MM.1S (cell line): ENCODE measurements at regions not wholly inside any gene's neighbourhood (a gene's known extent, or its start where the extent isn't known, plus 50 kb on each side); places are given as distances from the start of the nearest gene placed in this dataset.

Experiments
- DNase-seq: peaks from one replicate; pipeline ENCODE4 v3.0.0-alpha.2; 2015
- H2AFZ ChIP-seq: fragments of 300-600 bp; sonication (generic); 2 replicates; pipeline ENCODE4 v1.6.0; 2016; ENCODE audit warnings: antibody characterized with exemption, low read length
- H3F3A ChIP-seq: fragments of 300-600 bp; sonication (generic); 2 replicates; pipeline ENCODE4 v1.6.1; 2016; ENCODE audit warnings: mild to moderate bottlenecking, antibody characterized with exemption, low read length, moderate library complexity, mixed read lengths; ENCODE audit not compliant: insufficient read depth
- H3K27ac ChIP-seq: fragments of 300-600 bp; sonication (generic); 2 replicates; pipeline ENCODE4 v1.5.1; 2016; ENCODE audit warnings: mild to moderate bottlenecking, low read length
- H3K27me3 ChIP-seq: fragments of 300-600 bp; sonication (generic); replicated peaks from 2 replicates; pipeline ENCODE4 v1.6.0; 2016; ENCODE audit warnings: low read length; ENCODE audit not compliant: insufficient read depth
- H3K36me3 ChIP-seq: fragments of 300-600 bp; sonication (generic); replicated peaks from 2 replicates; pipeline ENCODE4 v1.6.1; 2016; ENCODE audit warnings: mild to moderate bottlenecking, low read length, mixed read lengths; ENCODE audit not compliant: insufficient read depth
- H3K4me1 ChIP-seq: fragments of 300-600 bp; sonication (generic); 2 replicates; pipeline ENCODE4 v1.6.1; 2016; ENCODE audit warnings: low read length, mixed read lengths
- H3K4me2 ChIP-seq: fragments of 300-600 bp; sonication (generic); 2 replicates; pipeline ENCODE4 v1.6.0; 2016; ENCODE audit warnings: low read depth, low read length
- H3K4me3 ChIP-seq: fragments of 300-600 bp; sonication (generic); 2 replicates; pipeline ENCODE4 v1.5.1; 2016; ENCODE audit warnings: low read length, mixed read lengths
- H3K79me2 ChIP-seq: fragments of 300-600 bp; sonication (generic); 2 replicates; pipeline ENCODE4 v1.6.1; 2016; ENCODE audit warnings: mixed run types, low read length, mixed read lengths
- H3K9ac ChIP-seq: fragments of 300-600 bp; sonication (generic); 2 replicates; pipeline ENCODE4 v1.6.1; 2016; ENCODE audit warnings: low read length, mixed read lengths
- H3K9me2 ChIP-seq: fragments of 300-600 bp; sonication (generic); replicated peaks from 2 replicates; pipeline ENCODE4 v1.6.1; 2016; ENCODE audit warnings: mild to moderate bottlenecking, low read length, mixed read lengths; ENCODE audit not compliant: insufficient read depth
- H3K9me3 ChIP-seq: fragments of 300-600 bp; sonication (generic); replicated peaks from 2 replicates; pipeline ENCODE4 v1.6.1; 2016; ENCODE audit warnings: mild to moderate bottlenecking, low read length, mixed read lengths; ENCODE audit not compliant: insufficient read depth
- H4K20me1 ChIP-seq: fragments of 300-600 bp; sonication (generic); 2 replicates; pipeline ENCODE4 v1.6.1; 2016; ENCODE audit warnings: mild to moderate bottlenecking, low read length, moderate library complexity, mixed read lengths; ENCODE audit not compliant: insufficient read depth
- EZH2 ChIP-seq: fragments of 300-600 bp; sonication (generic); optimal IDR thresholded peaks from 2 replicates; pipeline ENCODE3; 2017; ENCODE audit warnings: low read depth, mild to moderate bottlenecking, antibody characterized with exemption, low read length, mixed read lengths
- EZH2phosphoT487 ChIP-seq: fragments of 300-600 bp; sonication (generic); IDR thresholded peaks from 2 replicates; pipeline ENCODE4 v1.6.1; 2018; ENCODE audit warnings: antibody characterized with exemption, low read length
- TF ChIP-seq, protein P1 (sequence below): fragments of 300-600 bp; sonication (generic); IDR thresholded peaks from 2 replicates; pipeline ENCODE4 v1.5.1; 2016; ENCODE audit warnings: antibody characterized with exemption, low read length, mixed read lengths

DNA sequence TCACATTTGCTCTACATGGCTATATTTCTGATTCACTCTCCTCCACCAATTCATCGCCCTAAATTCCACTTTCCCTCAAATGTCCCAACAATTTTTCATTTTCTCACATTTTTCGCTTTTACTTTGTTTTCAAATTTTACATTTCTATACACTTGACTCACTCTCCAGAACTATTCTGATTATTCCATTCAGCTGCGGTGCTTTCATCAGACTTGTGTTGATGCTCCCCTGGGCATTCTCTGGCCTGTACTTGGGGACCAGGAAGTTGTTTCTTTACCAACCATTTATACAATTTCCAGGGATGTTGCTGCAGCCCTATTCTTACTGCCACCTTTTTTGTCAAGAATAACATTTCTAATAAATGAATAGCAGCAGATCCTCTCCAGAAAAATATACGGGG is 444.8 kb downstream of the MAFB start:
- no peak overlapping the region for H3K27ac ChIP-seq
- no peak for DNase-seq
- H3K4me3 ChIP-seq, result no peak overlapping the region
- H3K79me2 ChIP-seq, result no peaks in the 10 kb centered on the region
- H3K9me2 ChIP-seq, result no peaks in the 10 kb centered on the region
- H3K9me3 ChIP-seq, result no peaks in the 10 kb centered on the region
- TF ChIP-seq EZH2 (no peak), EZH2phosphoT487 (no peak)
- TF ChIP-seq, protein P1, sequence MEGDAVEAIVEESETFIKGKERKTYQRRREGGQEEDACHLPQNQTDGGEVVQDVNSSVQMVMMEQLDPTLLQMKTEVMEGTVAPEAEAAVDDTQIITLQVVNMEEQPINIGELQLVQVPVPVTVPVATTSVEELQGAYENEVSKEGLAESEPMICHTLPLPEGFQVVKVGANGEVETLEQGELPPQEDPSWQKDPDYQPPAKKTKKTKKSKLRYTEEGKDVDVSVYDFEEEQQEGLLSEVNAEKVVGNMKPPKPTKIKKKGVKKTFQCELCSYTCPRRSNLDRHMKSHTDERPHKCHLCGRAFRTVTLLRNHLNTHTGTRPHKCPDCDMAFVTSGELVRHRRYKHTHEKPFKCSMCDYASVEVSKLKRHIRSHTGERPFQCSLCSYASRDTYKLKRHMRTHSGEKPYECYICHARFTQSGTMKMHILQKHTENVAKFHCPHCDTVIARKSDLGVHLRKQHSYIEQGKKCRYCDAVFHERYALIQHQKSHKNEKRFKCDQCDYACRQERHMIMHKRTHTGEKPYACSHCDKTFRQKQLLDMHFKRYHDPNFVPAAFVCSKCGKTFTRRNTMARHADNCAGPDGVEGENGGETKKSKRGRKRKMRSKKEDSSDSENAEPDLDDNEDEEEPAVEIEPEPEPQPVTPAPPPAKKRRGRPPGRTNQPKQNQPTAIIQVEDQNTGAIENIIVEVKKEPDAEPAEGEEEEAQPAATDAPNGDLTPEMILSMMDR, result no peak
- H4K20me1 ChIP-seq, result no peaks in the 10 kb centered on the region
- no peaks in the 10 kb centered on the region for H3F3A ChIP-seq
- H3K27me3 ChIP-seq, result no peaks in the 10 kb centered on the region
- H3K4me2 ChIP-seq, result no peak overlapping the region
- no peak overlapping the region for H3K9ac ChIP-seq
- H2AFZ ChIP-seq, result no peak overlapping the region
- no peaks in the 10 kb centered on the region for H3K4me1 ChIP-seq
- H3K36me3 ChIP-seq, result no peaks in the 10 kb centered on the region

DNA sequence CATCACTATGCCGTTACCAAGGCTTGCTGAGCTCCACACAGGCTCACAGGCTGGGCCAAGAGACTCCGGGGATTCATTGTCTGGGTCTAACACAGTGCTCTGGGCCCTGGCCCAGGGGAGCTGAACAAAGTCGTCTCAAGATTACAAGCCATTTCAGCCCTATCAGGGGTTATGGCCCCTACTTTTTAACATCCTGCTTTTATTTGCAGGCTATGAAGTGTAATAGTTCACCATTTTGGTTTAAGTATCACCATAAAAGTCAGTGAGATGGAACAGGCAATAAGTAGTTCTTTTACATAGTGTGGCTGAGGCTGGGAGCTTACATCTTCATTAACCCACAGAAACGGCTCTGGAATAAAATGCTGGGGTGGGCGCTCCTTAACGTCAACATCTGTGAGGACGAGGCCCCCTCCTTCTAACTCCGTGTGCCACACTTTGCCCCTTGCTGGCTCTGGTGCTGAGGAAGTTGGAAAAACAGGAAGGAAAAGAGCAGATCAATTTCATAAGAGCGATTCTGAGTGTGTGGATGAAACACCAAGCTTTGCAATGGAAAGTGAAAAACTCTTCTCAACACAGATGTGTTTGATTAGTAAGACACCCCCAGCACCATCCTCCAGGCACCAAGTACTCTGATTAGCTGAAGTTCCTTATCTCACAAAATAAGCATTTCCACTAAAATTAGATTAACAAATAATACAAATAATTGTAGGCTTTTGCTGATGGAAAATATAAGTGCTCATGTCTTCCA is 447.3 kb downstream of the MAFB start:
- no peaks in the 10 kb centered on the region for H3K79me2 ChIP-seq
- H4K20me1 ChIP-seq, result no peaks in the 10 kb centered on the region
- H3K36me3 ChIP-seq, result no peaks in the 10 kb centered on the region
- no peak overlapping the region for H3K4me2 ChIP-seq
- H2AFZ ChIP-seq, result no peak overlapping the region
- no peak overlapping the region for H3K9ac ChIP-seq
- TF ChIP-seq, protein P1, result no peak
- H3K4me3 ChIP-seq, result no peak overlapping the region
- no peaks in the 10 kb centered on the region for H3K9me2 ChIP-seq
- H3K4me1 ChIP-seq, result no peaks in the 10 kb centered on the region
- no peak overlapping the region for H3K27ac ChIP-seq
- no peak for DNase-seq
- H3K27me3 ChIP-seq, result no peaks in the 10 kb centered on the region
- no peaks in the 10 kb centered on the region for H3K9me3 ChIP-seq
- no peaks in the 10 kb centered on the region for H3F3A ChIP-seq

DNA sequence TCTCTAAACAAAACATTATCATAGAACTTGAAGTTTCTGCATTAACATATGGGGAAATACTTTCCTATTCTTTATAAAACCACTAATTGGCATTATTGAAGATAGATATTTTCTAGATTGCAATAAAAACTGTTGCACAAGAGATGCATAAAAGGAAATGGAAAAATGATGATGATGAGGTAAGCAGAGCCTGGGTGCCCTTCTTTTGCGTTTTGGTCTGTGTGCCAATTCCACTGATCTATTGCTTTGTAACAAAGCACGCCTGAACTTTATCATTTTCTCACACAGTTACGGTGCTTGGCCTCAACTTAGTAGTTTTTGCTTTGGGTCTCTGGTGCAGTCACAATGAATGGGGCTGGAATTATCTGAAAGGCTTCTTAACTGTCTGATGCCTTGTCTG is 450.5 kb downstream of the MAFB start:
- Histone ChIP-seq H3K4me2 (no peak overlapping the region), H3F3A (no peaks in the 10 kb centered on the region), H3K4me3 (no peak overlapping the region), H3K27ac (no peak overlapping the region), H2AFZ (no peak overlapping the region), H4K20me1 (no peaks in the 10 kb centered on the region), H3K36me3 (no peaks in the 10 kb centered on the region), H3K9me3 (no peaks in the 10 kb centered on the region), H3K4me1 (no peaks in the 10 kb centered on the region), H3K9ac (no peak overlapping the region), H3K9me2 (no peaks in the 10 kb centered on the region), H3K27me3 (no peaks in the 10 kb centered on the region), H3K79me2 (no peaks in the 10 kb centered on the region)
- DNase-seq, result no peak
- TF ChIP-seq, protein P1, result no peak
- no peak for TF ChIP-seq EZH2phosphoT487
- TF ChIP-seq EZH2, result no peak
